Ovary (tissue), 7 donors: ENCODE measurements at regions not wholly inside any gene's neighbourhood (a gene's known extent, or its start where the extent isn't known, plus 50 kb on each side); places are given as distances from the start of the nearest gene placed in this dataset.

Experiments used
- DNase-seq, 5 donors: peaks; one replicate each; pipeline ENCODE4 v3.0.0-alpha.2; 2019 to 2020
- H3K27ac ChIP-seq, 2 donors: fragments of 200-600 bp; one replicate each; pipeline versions ENCODE4 v1.5.1 to v1.8.0; 2019 to 2022
- H3K27me3 ChIP-seq: fragments of 200-600 bp; one replicate; pipeline ENCODE4 v1.8.0; 2022
- H3K36me3 ChIP-seq: fragments of 200-600 bp; sonication (generic); one replicate; pipeline ENCODE4 v1.5.1; 2019
- H3K4me1 ChIP-seq: one replicate; pipeline ENCODE4 v1.8.1; 2013; ENCODE audit warnings: mild to moderate bottlenecking, moderate library complexity; ENCODE audit not compliant: insufficient read depth
- H3K4me3 ChIP-seq: fragments of 200-600 bp; sonication (generic); one replicate; pipeline ENCODE4 v1.5.1; 2017
- H3K9me3 ChIP-seq, 2 donors: fragments of 200-600 bp in 1 of 2; sonication (generic) in 1 of 2; one replicate each; pipeline versions ENCODE4 v1.5.1 to v1.8.1; 2013 to 2019; ENCODE audit warnings: mild to moderate bottlenecking in 1 of 2, moderate library complexity in 1 of 2
- CTCF ChIP-seq, 3 donors: fragments of 450-650 bp in 2 of 3; fragments of 200-600 bp in 1 of 3; IDR thresholded peaks; one replicate each; pipeline versions ENCODE4 v1.5.1 to v1.8.0; 2016 to 2022; ENCODE audit warnings: antibody characterized with exemption in 3 of 3, mild to moderate bottlenecking in 1 of 3
- EP300 ChIP-seq: sonication (generic); formaldehyde crosslinking; IDR thresholded peaks from one replicate; pipeline ENCODE4 v1.6.1; 2017; ENCODE audit warnings: antibody characterized with exemption
- POLR2A ChIP-seq: fragments of 450-650 bp; IDR thresholded peaks from one replicate; pipeline ENCODE4 v1.6.1; 2017; ENCODE audit warnings: antibody characterized with exemption, mild to moderate bottlenecking, moderate library complexity
- WGBS, 3 donors: extraction: QIAGEN DNeasy Blood & Tissue Kit in 1 of 3; methylation state at CpG; one replicate each; pipeline versions ENCODE4 v1.1.5 to v1.1.7; 2013 to 2017; 5-methylcytosine and 5-hydroxymethylcytosine counted together
- intact Hi-C, 4 donors: fragments of 100-400 bp; cut with DNase I; formaldehyde crosslinking; loops; one replicate each; pipeline versions ENCODE4 v1.11.0 to v1.15.1; 2022 to 2023
- donor health status: DM: no; HTN: no; CAD: no; lungs with moderate emphysema.
- donor health status: DM: no; HTN: no; CAD: no.
- donor health status: Bipolar disorder and iron deficiency.
- donor health status: DM: no; HTN: no; CAD: no.
- donor health status: DM: yes; HTN: yes; CAD: no.

DNA sequence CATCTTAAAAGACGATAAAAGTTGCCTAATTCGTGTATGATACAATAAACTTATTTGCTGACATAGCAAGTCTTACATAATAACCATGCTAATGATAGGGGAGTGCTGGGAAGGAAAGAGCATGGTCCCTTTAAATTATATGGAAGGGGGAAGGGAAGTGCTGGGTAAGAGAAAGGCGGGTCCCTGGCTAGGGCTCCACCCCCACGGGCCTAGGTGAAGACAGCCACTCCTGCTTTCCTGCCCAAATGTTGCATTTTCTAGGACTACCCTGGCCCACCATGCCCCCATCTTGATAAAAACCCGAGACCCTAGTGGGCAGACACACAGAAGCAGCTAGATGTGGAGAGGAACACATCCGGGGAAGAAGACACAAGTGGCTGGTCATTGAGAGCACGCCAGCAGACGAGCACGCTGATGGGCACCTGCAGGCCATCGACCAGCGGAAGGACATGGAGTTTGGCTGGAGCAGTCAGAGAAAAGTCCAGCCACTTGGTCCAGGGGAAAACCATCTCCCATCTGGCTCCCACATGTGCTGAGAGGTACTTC, 328.7 kb downstream of the ARL4A start:
- Histone ChIP-seq H3K36me3 (no peaks in the 10 kb centered on the region), H3K4me3 (no peak overlapping the region), H3K4me1 (no peaks in the 10 kb centered on the region), H3K27me3 (no peaks in the 10 kb centered on the region), H3K27ac (no peak overlapping the region), H3K9me3 (no peaks in the 10 kb centered on the region)
- WGBS, 3 donors, result 93 to 95% (median 95%) methylated on average over 11 of the region's 11 CpGs
- DNase-seq, result no peak
- TF ChIP-seq CTCF (IDR thresholded peaks at IDR 0.05) (no peak), POLR2A (no peak), EP300 (no peak)
- intact Hi-C loops, result no loop called here

DNA sequence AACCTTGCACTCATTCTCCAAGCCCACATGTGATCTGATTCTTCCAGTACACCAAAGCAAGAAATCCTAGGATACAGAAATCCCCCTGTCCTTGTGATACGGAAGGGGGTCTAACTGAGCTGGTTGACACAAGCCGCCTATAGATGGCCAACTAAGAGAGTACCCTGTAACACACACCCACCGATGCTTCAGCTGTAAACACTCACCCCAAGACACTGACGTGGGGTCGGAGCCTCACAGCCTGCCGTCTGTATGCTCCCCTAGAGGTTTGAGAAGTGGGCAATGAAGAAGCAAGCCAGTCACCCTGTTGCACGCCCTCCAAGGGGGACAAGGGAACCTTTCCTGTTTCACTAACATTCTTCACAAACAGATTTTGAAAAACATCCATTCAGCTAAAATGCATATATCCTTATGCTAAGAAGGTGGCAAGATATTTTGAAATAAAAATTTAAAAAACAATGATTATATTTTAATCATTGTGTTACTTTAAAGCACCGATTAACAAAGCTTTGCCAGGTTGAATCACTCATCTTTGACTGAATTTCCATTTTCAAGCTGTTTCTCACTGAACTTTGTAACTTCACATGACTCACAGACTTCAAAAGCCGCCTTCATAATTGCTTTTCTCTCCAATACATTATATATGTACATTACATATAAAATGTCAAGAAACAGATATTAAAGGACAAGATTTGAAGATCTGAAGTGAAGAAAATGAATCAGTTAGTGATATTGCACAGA, 329.3 kb downstream of the ARL4A start:
- Histone ChIP-seq H3K4me1 (no peaks in the 10 kb centered on the region), H3K4me3 (no peak overlapping the region), H3K36me3 (no peaks in the 10 kb centered on the region), H3K9me3 (no peaks in the 10 kb centered on the region), H3K27ac (no peak overlapping the region), H3K27me3 (no peaks in the 10 kb centered on the region)
- 58 to 79% (median 76%) methylated on average over 9 of the region's 9 CpGs for WGBS, 3 donors
- no peak for DNase-seq
- intact Hi-C loops, result no loop called here
- no peak for TF ChIP-seq POLR2A

GRCh38 chr7:13017333-13017857, 330.0 kb downstream of the ARL4A start:
- no peaks in the 10 kb centered on the region for H3K27me3 ChIP-seq
- H3K9me3 ChIP-seq, result no peaks in the 10 kb centered on the region
- no peak overlapping the region for H3K4me3 ChIP-seq
- no peak for DNase-seq
- H3K27ac ChIP-seq, result no peak overlapping the region
- WGBS, 3 donors, result 16 to 23% (median 20%) methylated on average over 4 of the region's 4 CpGs
- H3K4me1 ChIP-seq, result no peaks in the 10 kb centered on the region
- no peaks in the 10 kb centered on the region for H3K36me3 ChIP-seq
- intact Hi-C loops, result no loop called here
- no peak for TF ChIP-seq POLR2A
- TF ChIP-seq CTCF (IDR thresholded peaks at IDR 0.05), result no peak
- TF ChIP-seq EP300, result no peak

- TF ChIP-seq EP300, result no peak
- Histone ChIP-seq H3K27me3 (no peaks in the 10 kb centered on the region), H3K4me3 (no peak overlapping the region), H3K4me1 (no peaks in the 10 kb centered on the region), H3K9me3 (no peaks in the 10 kb centered on the region), H3K36me3 (no peaks in the 10 kb centered on the region), H3K27ac (no peak overlapping the region)
- intact Hi-C loops, result no loop called here
- DNase-seq, result no peak
Measured at GRCh38 chr7:13017881-13018280, 330.4 kb downstream of the ARL4A start.

DNA sequence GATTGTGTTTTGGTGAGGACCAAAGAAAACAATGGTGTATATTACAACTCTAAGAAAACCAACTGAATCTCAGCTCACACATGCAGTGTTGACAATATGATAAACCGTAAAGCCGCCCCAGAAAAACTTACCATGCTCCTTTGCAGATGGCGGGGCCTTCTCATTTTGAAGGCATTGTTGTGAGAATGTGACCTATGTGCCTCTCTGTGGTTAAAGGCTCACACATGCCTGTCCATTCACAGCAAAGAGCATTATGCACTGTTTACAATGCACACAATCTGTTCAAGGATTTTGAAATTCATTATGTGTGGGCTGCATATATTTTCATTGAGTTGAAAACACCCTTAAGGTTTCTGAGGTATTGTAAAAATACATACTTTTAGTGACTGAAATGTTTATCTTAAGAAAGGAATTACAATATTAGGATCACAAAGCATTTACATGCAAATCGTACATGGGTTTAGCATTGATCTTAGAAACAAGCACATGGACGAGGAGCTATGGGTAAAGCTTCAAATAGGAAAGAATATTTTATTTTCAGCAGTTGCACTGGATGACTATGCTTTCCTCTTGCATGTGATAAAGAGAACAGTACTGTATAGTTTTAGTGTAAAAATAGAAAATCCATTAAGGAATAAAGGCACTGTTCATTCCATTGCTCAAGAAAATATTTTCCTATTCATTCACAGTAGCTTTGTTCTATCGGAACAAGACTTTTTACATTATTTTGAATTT, 334.3 kb downstream of the ARL4A start:
- no peaks in the 10 kb centered on the region for H3K36me3 ChIP-seq
- H3K27ac ChIP-seq, result no peak overlapping the region
- WGBS, 3 donors, result 57 to 72% (median 59%) methylated on average over 6 of the region's 6 CpGs
- H3K4me3 ChIP-seq, result no peak overlapping the region
- DNase-seq, result no peak
- intact Hi-C loops, result loop anchor here in 1 of 4 donors (5.0 kb wide), 1 partner anchor 1396 kb away; no protein-coding TSS in a partner anchor
- H3K27me3 ChIP-seq, result no peaks in the 10 kb centered on the region
- TF ChIP-seq POLR2A, result no peak
- no peak for TF ChIP-seq CTCF (IDR thresholded peaks at IDR 0.05)
- TF ChIP-seq EP300, result no peak
- H3K4me1 ChIP-seq, result no peaks in the 10 kb centered on the region
- no peaks in the 10 kb centered on the region for H3K9me3 ChIP-seq
